GM12878 (cell line): ENCODE measurements at regions not wholly inside any gene's neighbourhood (a gene's known extent, or its start where the extent isn't known, plus 50 kb on each side); places are given as distances from the start of the nearest gene placed in this dataset.
A peak's percentile ranks its signal among the peaks of the same experiment; 100 is the strongest.

Source experiments
- ATAC-seq: fragments of 200-7000 bp; cut with Tn5 transposase; 3 replicates; pipeline ENCODE4 v1.9.1; 2020; ENCODE audit warnings: mild to moderate bottlenecking, moderate library complexity
- BruUV-seq: library from RNA; stranded (reverse); fragments of 400-500 nt; replicated peaks from 2 replicates; lab custom pipeline; 2021; lab: Mats Ljungman, UMichigan
- CTCF ChIA-PET: fragments of 300-600 bp; sonication (Branson Sonifier 250); formaldehyde crosslinking; extraction: SDS; loops from one replicate; lab custom pipeline; 2021; ENCODE audit warnings: inconsistent platforms; lab: Yijun Ruan, JAX
- POLR2A ChIA-PET: fragments of 350-600 bp; formaldehyde crosslinking; extraction: SDS; loops from one replicate; lab custom pipeline; 2021; ENCODE audit warnings: inconsistent platforms; lab: Charles Lee
- RAD21 ChIA-PET: fragments of 300-600 bp; sonication (Branson Sonifier 250); formaldehyde crosslinking; loops from one replicate; lab custom pipeline; 2023; ENCODE audit warnings: antibody characterized with exemption; ENCODE audit not compliant: unreplicated experiment; lab: Charles Lee
- SMC1A ChIA-PET: fragments of 300-600 bp; sonication (Branson Sonifier 250); formaldehyde crosslinking; loops from one replicate; lab custom pipeline; 2023; ENCODE audit not compliant: unreplicated experiment, uncharacterized antibody; lab: Charles Lee
- DNase-seq: peaks from one replicate; pipeline ENCODE4 v3.0.0-alpha.2; 2011; ENCODE audit warnings: low read depth, low spot score
- FAIRE-seq: peaks from 3 replicates; lab custom pipeline; 2011; peaks lifted over from hg19 to GRCh38; lab: Jason Lieb, UNC
- H2AFZ ChIP-seq: 2 replicates; pipeline ENCODE4 v1.6.0; 2011; ENCODE audit warnings: low read depth, low read length, control low read depth; ENCODE audit not compliant: control insufficient read depth
- H3K27ac ChIP-seq: 2 replicates; pipeline ENCODE4 v1.5.1; 2011; ENCODE audit warnings: control low read depth; ENCODE audit not compliant: control insufficient read depth, insufficient read depth
- H3K27me3 ChIP-seq, 2 experiments: replicated peaks in 1 of 2; 2 replicates each; pipeline versions ENCODE4 v1.6.0 to v1.6.1; 2011; ENCODE audit warnings: low read length in 1 of 2; ENCODE audit not compliant: control insufficient read depth in 2 of 2, insufficient read depth in 2 of 2
- H3K36me3 ChIP-seq, 2 experiments: 2 replicates each; pipeline ENCODE4 v1.5.1; 2011; ENCODE audit warnings: low read length in 1 of 2; ENCODE audit not compliant: control insufficient read depth in 2 of 2, insufficient read depth in 2 of 2
- H3K4me1 ChIP-seq: 2 replicates; pipeline ENCODE4 v1.6.1; 2011; ENCODE audit warnings: mild to moderate bottlenecking, low read length, moderate library complexity, mixed read lengths; ENCODE audit not compliant: control insufficient read depth, insufficient read depth
- H3K4me2 ChIP-seq: 2 replicates; pipeline ENCODE4 v1.6.0; 2011; ENCODE audit warnings: control low read depth; ENCODE audit not compliant: control insufficient read depth, insufficient read depth
- H3K4me3 ChIP-seq: fragments of 200-600 bp; sonication (generic); 2 replicates; pipeline ENCODE4 v1.5.1; 2016
- H3K79me2 ChIP-seq: 2 replicates; pipeline ENCODE4 v1.6.0; 2011; ENCODE audit warnings: low read length; ENCODE audit not compliant: control insufficient read depth, insufficient read depth
- H3K9ac ChIP-seq: 2 replicates; pipeline ENCODE4 v1.8.0; 2011; ENCODE audit warnings: low read length, control low read depth, mixed read lengths; ENCODE audit not compliant: control insufficient read depth, insufficient read depth
- H3K9me3 ChIP-seq: replicated peaks from 3 replicates; pipeline ENCODE4 v1.5.1; 2011; ENCODE audit warnings: mild to moderate bottlenecking, low read length; ENCODE audit not compliant: control insufficient read depth, insufficient read depth
- H4K20me1 ChIP-seq: 2 replicates; pipeline ENCODE4 v1.6.0; 2011; ENCODE audit not compliant: control insufficient read depth, insufficient read depth
- CBFB ChIP-seq: IDR thresholded peaks from 2 replicates; pipeline ENCODE4 v1.6.1; 2016; ENCODE audit warnings: antibody characterized with exemption, low read depth
- CHD4 ChIP-seq: fragments of 200-600 bp; sonication (generic); IDR thresholded peaks from 2 replicates; pipeline ENCODE4 v1.6.1; 2016; ENCODE audit warnings: mild to moderate bottlenecking
- MEF2A ChIP-seq: IDR thresholded peaks from 2 replicates; pipeline ENCODE4 v1.6.1; 2011; ENCODE audit warnings: low read depth, mild to moderate bottlenecking, low read length, moderate library complexity; ENCODE audit not compliant: insufficient read depth
- NR2C2 ChIP-seq: IDR thresholded peaks from 2 replicates; pipeline ENCODE4 v1.6.1; 2011; ENCODE audit warnings: borderline replicate concordance, low read depth; ENCODE audit not compliant: control insufficient read depth, insufficient read length
- RCOR1 ChIP-seq: conservative IDR thresholded peaks from 2 replicates; pipeline ENCODE4 v1.6.1; 2012; ENCODE audit warnings: low read depth, low read length, improper control_type of control experiment
- ZNF274 ChIP-seq: IDR thresholded peaks from one replicate; pipeline ENCODE4 v1.8.0; 2011; ENCODE audit not compliant: insufficient read length, insufficient read depth
- WGBS: methylation state at CpG from one replicate; pipeline ENCODE4 v1.1.6; 2016; ENCODE audit warnings: low lambda C conversion rate; ENCODE audit not compliant: insufficient replicate concordance, insufficient coverage; ENCODE audit errors: missing lambda C conversion rate; 5-methylcytosine and 5-hydroxymethylcytosine counted together
- in situ Hi-C: fragments of 300-500 bp; cut with MboI; formaldehyde crosslinking; loops from 9 replicates; pipeline ENCODE4 v1.14.3; 2018; ENCODE audit warnings: mixed read lengths
- intact Hi-C: fragments of 100-400 bp; cut with micrococcal nuclease; formaldehyde crosslinking; loops from one replicate; pipeline ENCODE4 v1.14.2; 2022; ENCODE audit not compliant: unreplicated experiment
- TF ChIP-seq, protein P1 (sequence below), 3 experiments: IDR thresholded peaks in 2 of 3; conservative IDR thresholded peaks in 1 of 3; 2 replicates each; pipeline ENCODE4 v1.5.1; 2011; ENCODE audit warnings: low read depth in 3 of 3, low read length in 3 of 3, mild to moderate bottlenecking in 3 of 3, control low read depth in 2 of 3, moderate library complexity in 2 of 3, inconsistent platforms in 1 of 3, mixed read lengths in 1 of 3; ENCODE audit not compliant: control insufficient read depth in 2 of 3, insufficient read depth in 1 of 3; ENCODE audit errors: extremely low read depth in 1 of 3

DNA sequence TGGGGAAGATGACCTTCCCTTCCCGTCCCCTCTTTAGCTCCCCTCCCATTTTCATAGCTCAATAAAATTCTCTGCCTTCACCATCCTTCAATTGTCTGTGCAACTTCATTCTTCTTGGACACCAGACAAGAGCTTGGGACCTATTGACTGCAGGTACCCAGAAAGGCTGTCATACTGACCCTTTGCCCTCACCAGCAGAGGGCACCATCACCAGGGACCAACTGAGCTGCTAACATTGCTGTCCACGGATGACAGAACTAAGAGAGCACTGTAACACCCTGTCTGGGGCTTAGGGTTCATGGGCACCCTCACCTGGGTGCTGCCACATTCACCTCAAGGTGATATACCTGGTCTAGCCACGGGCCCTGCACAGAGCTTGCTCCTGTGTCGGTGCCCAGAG lies 141.3 kb upstream of the VCX3B start:
- FAIRE-seq, result no peak
- TF ChIP-seq, protein P1, sequence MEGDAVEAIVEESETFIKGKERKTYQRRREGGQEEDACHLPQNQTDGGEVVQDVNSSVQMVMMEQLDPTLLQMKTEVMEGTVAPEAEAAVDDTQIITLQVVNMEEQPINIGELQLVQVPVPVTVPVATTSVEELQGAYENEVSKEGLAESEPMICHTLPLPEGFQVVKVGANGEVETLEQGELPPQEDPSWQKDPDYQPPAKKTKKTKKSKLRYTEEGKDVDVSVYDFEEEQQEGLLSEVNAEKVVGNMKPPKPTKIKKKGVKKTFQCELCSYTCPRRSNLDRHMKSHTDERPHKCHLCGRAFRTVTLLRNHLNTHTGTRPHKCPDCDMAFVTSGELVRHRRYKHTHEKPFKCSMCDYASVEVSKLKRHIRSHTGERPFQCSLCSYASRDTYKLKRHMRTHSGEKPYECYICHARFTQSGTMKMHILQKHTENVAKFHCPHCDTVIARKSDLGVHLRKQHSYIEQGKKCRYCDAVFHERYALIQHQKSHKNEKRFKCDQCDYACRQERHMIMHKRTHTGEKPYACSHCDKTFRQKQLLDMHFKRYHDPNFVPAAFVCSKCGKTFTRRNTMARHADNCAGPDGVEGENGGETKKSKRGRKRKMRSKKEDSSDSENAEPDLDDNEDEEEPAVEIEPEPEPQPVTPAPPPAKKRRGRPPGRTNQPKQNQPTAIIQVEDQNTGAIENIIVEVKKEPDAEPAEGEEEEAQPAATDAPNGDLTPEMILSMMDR (IDR thresholded peaks at IDR 0.05 in 2 of 3, conservative IDR thresholded peaks at IDR 0.05 in 1 of 3; ENCODE audit: control insufficient read depth in 2 of 3, extremely low read depth in 1 of 3, insufficient read depth in 1 of 3, low read depth in 3 of 3, low read length in 3 of 3), result peak; percentile 14 to 52 (median 21); a peak in 3 of 6 replicates
- TF ChIP-seq ZNF274, result no peak
- Histone ChIP-seq H3K27me3 (no peaks in the 10 kb centered on the region), H4K20me1 (no peaks in the 10 kb centered on the region), H3K4me3 (no peak overlapping the region), H2AFZ (no peak overlapping the region), H3K9ac (no peak overlapping the region), H3K4me2 (no peak overlapping the region), H3K9me3 (no peaks in the 10 kb centered on the region), H3K36me3 (no peaks in the 10 kb centered on the region), H3K79me2 (no peaks in the 10 kb centered on the region), H3K4me1 (no peaks in the 10 kb centered on the region), H3K27ac (no peak overlapping the region)
- intact Hi-C loops, result loop anchor here (2.0 kb wide), 1 partner anchor 415 kb away; no protein-coding TSS in a partner anchor
- no peak for DNase-seq
- CTCF ChIA-PET, result interaction anchor here (0.6 to 1.5 kb wide), 12 partner anchors 19 to 415 kb away, joined by 3 to 9 read pairs (median 4); no protein-coding TSS in a partner anchor
- WGBS, result 14% methylated on average over 4 of the region's 4 CpGs
- in situ Hi-C loops, result no loop called here
- SMC1A ChIA-PET, result no interaction called here
- RAD21 ChIA-PET, result interaction anchor here (1.0 kb wide), 1 partner anchor 415 kb away, joined by 7 read pairs; no protein-coding TSS in a partner anchor
- no TSS peak for BruUV-seq
- ATAC-seq, result peak; percentile 81
- POLR2A ChIA-PET, result no interaction called here

DNA sequence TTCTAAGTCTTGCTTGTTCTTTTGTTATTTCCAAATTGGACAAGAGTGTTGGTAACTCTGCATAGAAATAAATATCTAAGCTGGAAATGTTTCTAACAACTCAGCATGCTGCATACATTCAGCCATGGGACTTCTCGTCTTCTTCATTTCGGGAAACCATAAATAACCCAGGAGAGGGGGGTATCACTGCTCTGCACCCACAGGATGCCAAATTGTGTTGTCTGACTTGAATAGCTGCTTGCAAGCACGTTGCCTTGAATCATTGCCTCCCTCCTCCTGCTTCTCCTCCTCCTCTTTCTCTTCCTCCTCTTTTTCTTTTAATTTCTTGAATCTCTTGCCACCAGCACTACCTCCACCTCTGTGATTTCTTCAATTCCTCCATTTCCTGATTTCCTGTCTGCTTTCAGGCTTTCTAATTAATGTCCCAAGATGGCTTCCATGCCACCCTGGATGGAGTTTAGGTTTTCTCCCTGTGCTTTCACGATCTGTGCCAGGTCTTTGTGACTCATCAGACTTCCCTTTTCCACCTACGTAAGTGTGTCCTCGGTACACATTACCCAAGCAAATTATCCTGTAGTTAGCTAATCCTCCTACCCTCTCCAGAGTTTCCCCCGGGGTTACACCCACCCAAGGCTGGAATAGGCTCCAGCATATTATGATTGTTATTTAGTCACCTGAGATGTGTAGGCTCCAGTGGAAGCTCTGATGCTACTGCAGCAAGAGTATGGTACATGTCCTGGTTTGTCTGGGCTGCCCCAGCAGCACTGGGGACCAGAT lies 122.6 kb upstream of the VCX3B start:
- no peak for ATAC-seq
- no peak for FAIRE-seq
- no peak for TF ChIP-seq CHD4
- no peak for TF ChIP-seq RCOR1
- TF ChIP-seq MEF2A, result no peak
- no peak for TF ChIP-seq NR2C2
- TF ChIP-seq CBFB, result no peak
- DNase-seq, result no peak
- Histone ChIP-seq H3K36me3 (no peaks in the 10 kb centered on the region), H3K79me2 (no peaks in the 10 kb centered on the region), H3K4me3 (no peak overlapping the region), H3K4me2 (no peak overlapping the region), H4K20me1 (no peaks in the 10 kb centered on the region), H3K4me1 (no peaks in the 10 kb centered on the region), H3K27ac (no peak overlapping the region), H2AFZ (no peak overlapping the region), H3K9me3 (no peaks in the 10 kb centered on the region), H3K9ac (no peak overlapping the region), H3K27me3 (no peaks in the 10 kb centered on the region)
- intact Hi-C loops, result no loop called here
- SMC1A ChIA-PET, result no interaction called here
- POLR2A ChIA-PET, result no interaction called here
- RAD21 ChIA-PET, result no interaction called here
- in situ Hi-C loops, result no loop called here
- BruUV-seq, result no TSS peak
- 8% methylated on average over 7 of the region's 7 CpGs for WGBS
- CTCF ChIA-PET, result no interaction called here
